ENCODE measurements at regions not wholly inside any gene's neighbourhood (a gene's known extent, or its start where the extent isn't known, plus 50 kb on each side); places are given as distances from the start of the nearest gene placed in this dataset.

DNA sequence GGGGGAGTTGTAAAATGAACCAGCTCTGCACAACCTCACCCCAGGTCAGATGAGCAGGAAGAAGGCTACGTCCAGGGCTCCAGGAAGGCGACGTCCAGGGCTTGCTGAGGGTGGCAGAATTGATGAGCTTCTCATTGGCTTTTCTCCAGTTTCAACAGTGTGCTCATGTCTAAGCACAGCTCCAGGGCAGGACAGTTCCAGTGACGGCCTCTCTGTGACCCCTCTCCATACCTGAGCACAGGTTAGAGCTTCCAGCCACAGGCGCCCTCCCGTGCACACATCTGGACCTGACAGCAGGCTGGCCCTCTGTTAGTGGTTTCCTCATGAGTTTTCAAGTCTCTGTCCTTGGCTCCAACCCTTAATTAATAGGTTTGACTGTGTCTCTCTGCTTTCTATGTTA, 327.6 kb downstream of the ZNF516 start:
- Histone ChIP-seq H3K9me3 (no peaks in the 10 kb centered on the region), H3K36me3 (no peaks in the 10 kb centered on the region), H3K4me3 (no peak overlapping the region), H3K27me3 (no peaks in the 10 kb centered on the region)
- no peak for DNase-seq

DNA sequence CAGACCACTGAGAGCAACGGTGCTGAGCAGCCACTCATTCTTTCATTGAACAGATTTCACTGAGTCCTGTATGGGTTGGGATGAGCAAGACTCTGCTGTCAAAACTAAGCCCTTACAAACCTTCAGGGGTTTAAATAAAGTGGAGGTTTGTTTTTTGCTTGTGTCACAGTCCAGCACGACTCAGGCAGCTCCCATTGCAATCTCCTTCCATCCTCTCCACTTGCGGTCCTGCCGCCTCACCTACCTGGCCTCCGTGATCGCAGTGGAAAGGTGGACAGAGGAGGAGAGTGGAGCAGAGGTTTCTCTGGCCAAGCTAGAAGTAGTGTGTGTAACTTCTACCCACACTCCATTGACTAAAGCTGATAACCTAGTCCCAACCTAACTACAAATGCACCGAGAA, 332.2 kb downstream of the ZNF516 start:
- no peaks in the 10 kb centered on the region; the same call in 1 of the 2 replicates for H3K27me3 ChIP-seq
- H3K36me3 ChIP-seq = no peaks in the 10 kb centered on the region
- no peak for DNase-seq
- no peaks in the 10 kb centered on the region for H3K9me3 ChIP-seq
- H3K4me3 ChIP-seq = no peak overlapping the region

DNA sequence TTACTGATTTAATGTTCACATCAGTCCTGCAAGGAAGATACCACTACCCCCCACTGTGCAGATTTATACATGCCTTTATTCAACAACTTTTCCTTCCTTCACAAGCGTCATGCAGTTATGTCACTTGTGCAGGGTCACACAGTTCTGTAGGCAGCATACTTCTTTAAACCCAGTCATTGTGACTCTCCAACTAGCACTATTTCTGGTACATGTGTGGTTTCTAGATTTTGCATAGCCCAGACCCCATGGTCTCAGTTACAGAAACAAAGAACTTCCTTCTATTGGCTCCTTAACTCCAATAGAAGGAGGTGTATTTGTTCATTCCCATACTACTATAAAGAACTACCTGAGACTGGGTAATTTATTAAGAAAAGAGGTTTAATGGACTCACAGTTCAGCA, 333.1 kb downstream of the ZNF516 start:
- no peaks in the 10 kb centered on the region for H3K9me3 ChIP-seq
- H3K27me3 ChIP-seq = no peaks in the 10 kb centered on the region; the same call in 1 of the 2 replicates
- no peaks in the 10 kb centered on the region for H3K36me3 ChIP-seq
- no peak for DNase-seq
- H3K4me3 ChIP-seq = no peak overlapping the region

DNA sequence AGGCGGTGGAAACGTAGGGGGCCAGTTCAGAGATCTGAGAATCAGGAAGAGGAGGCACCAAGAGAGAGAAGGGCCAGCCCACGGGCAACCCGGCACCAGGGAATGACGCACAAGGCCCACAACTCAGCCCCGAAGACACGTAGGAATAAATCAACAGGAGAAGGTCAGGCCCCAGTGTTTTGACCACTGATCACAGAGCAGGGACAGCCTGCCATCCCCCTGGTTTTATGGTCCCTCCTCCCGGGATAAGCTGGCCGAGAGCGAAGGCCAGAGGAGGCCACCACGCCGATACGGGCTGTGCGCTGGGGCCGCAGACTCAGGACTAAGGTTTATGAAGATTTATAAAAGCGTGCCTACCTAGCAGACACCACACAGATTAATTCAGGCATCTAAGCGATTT, 341.4 kb downstream of the ZNF516 start:
- Histone ChIP-seq H3K27me3 (no peaks in the 10 kb centered on the region), H3K36me3 (no peaks in the 10 kb centered on the region), H3K4me3 (no peak overlapping the region), H3K9me3 (no peaks in the 10 kb centered on the region)
- DNase-seq = no peak

DNA sequence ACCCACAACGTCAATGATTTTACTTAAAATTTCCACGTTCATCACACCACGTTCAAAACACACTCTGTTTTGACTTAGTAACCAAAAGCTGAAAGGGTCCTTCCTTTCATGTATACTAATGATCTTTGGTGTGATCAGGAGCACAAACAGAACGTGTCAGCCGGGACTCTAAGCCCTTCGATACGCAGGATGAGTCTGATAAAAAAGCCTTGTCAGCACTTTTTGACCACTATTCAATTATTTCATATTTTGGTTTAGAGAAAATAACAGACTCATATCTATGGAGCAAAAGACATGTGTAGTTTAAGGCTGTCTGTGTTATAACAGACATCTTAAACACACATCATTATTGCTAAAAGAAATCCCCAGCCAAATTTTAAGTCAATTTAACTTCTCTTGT, 345.3 kb downstream of the ZNF516 start:
- no peaks in the 10 kb centered on the region for H3K27me3 ChIP-seq
- H3K9me3 ChIP-seq = no peaks in the 10 kb centered on the region
- no peak for DNase-seq
- H3K4me3 ChIP-seq = no peak overlapping the region
- no peaks in the 10 kb centered on the region for H3K36me3 ChIP-seq

DNA sequence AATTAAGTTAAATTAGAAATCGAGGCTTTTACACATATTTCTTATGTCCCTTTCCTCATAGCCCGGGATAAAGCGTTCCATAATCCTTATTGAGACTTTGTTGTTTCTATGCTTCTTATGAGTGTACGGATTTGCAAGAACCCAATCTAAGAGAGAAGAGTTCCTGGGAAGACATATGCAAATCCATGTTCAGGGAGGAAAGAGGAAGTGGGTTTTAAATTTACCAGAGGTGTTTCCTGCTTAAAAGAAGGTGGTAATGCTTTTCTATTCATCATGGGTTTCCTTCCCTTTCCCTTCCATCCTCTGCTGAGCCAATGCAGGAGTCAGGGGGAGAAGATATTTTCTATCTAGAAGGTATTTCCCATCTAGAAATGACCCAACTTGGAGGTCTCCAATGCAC, 345.8 kb downstream of the ZNF516 start:
- H3K27me3 ChIP-seq = no peaks in the 10 kb centered on the region
- no peak for DNase-seq
- H3K4me3 ChIP-seq = no peak overlapping the region
- H3K9me3 ChIP-seq = no peaks in the 10 kb centered on the region
- no peaks in the 10 kb centered on the region for H3K36me3 ChIP-seq

DNA sequence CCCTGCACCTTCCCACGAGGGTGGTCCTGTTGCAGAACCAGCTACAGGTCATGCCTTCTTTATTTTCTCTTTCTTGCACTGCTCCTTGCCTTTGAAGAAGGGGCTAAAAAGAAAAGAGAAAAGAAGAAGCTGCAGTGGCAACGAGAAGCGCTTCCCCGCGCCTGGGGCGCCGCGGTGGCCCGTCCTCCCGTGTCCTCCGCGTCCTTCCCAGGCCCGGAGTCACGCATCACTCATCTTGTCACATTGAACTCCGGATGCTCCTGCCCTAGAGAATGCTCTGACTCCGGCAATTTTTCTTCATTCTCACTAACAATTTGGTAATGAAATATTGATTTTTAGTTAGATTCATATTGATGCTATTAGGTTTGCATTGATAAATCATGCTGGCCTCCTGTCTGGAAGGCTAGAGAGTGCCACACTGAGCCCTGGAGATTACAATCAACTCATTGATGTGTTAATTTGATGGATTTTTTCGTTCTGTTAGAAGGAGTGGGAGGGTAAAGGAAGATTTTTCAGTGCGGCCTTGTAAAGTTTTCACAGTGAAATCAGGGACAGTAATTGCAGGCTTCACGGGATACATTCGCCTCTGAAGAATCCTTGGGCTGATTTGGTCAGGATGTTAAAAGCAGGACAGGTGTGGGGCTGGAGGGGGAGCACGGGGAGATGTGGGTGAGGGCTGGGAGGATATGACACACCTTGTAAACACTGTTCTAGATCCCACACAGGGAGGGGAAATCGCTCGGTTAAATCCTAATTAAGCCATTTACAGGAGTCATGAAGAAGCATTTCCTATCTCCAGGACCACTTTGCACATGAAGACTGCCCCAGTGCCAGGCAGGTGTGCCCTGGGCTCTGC, 349.3 kb downstream of the ZNF516 start:
- DNase-seq = no peak
- Histone ChIP-seq H3K9me3 (no peaks in the 10 kb centered on the region), H3K4me3 (no peak overlapping the region), H3K36me3 (no peaks in the 10 kb centered on the region), H3K27me3 (no peaks in the 10 kb centered on the region)

DNA sequence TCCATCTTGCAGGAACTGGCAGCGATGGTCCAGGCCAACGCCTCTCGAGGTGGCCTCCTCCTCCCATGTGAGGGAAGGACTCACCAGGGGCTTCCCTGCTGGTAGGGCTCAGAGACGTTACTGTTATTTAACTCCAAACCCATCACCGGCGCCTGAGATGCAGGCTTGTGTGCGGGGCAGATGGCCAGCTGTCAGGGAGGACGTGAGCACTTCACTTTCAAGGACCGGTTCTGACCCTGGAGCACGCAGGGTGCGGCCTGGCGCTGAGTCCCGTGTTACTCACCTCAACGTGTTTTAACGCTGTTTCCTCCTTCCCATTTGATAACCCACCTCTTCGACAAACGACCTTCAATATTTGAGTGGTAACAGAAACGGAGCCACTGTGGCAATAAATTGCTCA, 350.2 kb downstream of the ZNF516 start:
- no peaks in the 10 kb centered on the region for H3K27me3 ChIP-seq
- H3K9me3 ChIP-seq = no peaks in the 10 kb centered on the region
- H3K4me3 ChIP-seq = no peak overlapping the region
- DNase-seq = no peak
- no peaks in the 10 kb centered on the region for H3K36me3 ChIP-seq

DNA sequence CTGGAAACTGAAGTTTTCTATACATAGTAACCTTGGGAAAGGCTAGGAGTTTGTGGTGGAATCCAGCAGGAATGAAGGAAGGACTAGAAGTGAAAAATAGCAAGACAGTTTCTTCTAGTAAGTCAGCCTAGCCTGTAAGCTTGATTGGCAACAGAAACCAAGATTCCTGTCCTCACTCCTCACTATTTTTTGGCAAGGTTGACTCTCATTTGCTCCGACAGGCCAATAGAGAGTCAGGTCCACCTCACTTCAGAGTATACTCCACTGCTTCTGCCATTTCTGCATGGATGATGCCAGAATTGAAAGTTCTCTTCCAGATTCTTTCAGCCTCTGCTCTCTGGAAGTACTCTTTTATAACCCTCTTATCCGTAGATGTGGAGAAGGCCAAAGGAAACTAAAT, 352.4 kb downstream of the ZNF516 start:
- no peak for DNase-seq
- Histone ChIP-seq H3K4me3 (no peak overlapping the region), H3K9me3 (no peaks in the 10 kb centered on the region), H3K27me3 (no peaks in the 10 kb centered on the region), H3K36me3 (no peaks in the 10 kb centered on the region)

DNA sequence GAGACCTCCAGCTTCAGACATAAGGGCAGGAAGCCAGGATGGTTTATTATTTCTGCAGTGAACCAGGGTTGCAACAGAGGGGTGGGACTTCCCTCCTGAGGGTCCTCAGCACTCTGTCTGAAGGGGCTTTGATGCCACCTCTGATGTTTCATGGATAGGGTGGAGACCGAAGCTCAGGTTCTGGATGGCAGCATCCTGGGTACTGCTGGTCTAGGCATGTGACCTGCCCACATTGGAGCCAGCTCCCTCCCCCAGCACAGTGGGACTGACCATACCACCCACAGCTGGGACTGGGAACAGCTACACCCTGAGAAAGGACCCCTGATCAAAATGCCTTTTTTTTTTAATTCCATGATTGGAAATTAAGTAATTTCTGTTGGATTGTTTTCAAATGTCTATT, 355.2 kb downstream of the ZNF516 start:
- H3K36me3 ChIP-seq = no peaks in the 10 kb centered on the region
- no peak for DNase-seq
- H3K9me3 ChIP-seq = no peaks in the 10 kb centered on the region
- no peaks in the 10 kb centered on the region for H3K27me3 ChIP-seq
- H3K4me3 ChIP-seq = no peak overlapping the region

DNA sequence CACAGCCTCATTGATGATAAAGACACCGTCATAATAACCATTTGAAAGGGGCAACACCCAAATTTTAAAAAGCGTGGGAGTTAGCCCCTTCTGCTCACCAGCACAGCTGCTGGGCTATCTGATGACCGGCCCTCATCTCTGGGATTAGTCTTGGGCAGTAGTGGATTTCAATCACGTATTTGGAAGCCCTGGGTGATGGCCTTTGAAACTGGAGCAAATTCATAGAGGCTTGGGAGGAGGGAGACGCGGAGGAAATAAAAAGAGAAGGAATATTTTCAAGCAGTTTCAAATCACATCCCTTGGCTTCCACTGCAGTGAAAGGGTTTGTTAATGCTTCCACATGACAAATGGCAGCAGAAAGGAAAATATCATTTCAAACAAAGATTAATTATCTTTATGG, 357.8 kb downstream of the ZNF516 start:
- Histone ChIP-seq H3K4me3 (no peak overlapping the region), H3K36me3 (no peaks in the 10 kb centered on the region), H3K9me3 (no peaks in the 10 kb centered on the region), H3K27me3 (no peaks in the 10 kb centered on the region)
- DNase-seq = no peak

DNA sequence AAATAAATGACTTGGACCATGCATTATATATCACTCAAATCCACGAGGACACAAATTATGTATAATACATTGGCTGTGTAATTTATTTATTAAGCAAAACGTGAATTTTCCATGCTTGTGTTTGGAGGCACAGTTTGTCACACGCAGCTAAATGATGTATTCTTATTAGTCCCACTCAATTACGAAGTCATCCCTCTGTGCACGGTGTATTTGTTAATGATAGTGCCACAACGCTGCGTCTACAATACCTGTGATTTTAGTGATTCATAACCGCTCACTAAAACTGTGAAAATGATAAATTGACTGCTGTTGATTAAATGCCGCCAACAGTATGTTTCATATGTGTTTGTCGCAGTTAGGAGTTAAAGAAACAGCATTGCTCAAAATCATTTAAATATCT, 358.3 kb downstream of the ZNF516 start:
- Histone ChIP-seq H3K4me3 (no peak overlapping the region), H3K27me3 (no peaks in the 10 kb centered on the region), H3K36me3 (no peaks in the 10 kb centered on the region), H3K9me3 (no peaks in the 10 kb centered on the region)
- DNase-seq = no peak

DNA sequence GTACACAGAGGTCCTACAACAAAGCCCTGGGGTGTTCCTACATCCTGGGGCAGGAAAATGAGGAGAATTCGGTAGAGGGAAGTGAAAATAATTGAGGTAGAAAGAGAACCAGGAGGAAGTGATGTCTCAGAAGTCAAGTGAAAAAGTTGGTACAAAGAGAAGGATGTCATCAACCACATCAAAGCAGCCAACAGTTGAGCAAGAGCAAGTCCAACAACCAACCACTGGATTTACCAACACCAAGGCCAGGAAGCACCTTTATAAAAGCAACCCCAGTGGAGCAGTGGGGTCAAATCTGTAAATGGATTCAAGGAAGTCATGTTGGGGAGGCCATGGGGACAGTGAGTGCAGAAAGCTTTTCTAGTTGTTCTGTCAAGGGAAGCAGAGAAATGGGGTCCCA, 360.4 kb downstream of the ZNF516 start:
- no peak for DNase-seq
- Histone ChIP-seq H3K27me3 (no peaks in the 10 kb centered on the region), H3K36me3 (no peaks in the 10 kb centered on the region), H3K4me3 (no peak overlapping the region), H3K9me3 (no peaks in the 10 kb centered on the region)

DNA sequence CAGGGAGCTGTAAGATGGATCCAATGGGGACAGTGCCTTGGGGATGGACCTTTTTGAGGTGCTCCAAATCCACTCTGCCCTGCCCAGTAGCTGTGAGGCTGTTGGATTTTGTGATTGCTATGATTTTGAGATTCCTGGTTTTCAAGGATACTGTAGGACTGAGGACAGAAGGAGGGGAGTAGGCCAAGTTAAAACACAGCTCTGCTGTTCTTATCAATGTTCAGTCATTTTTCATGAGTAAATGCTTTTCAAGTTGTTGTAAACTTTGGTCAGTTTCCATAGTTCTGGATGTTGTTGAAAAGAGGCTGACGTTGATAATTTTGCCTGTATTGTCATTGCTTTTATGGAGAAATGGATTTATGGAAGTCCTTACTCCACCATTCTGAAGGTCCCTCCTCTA, 361.2 kb downstream of the ZNF516 start:
- no peak overlapping the region for H3K4me3 ChIP-seq
- H3K27me3 ChIP-seq = no peaks in the 10 kb centered on the region
- no peaks in the 10 kb centered on the region for H3K36me3 ChIP-seq
- H3K9me3 ChIP-seq = no peaks in the 10 kb centered on the region
- no peak for DNase-seq

DNA sequence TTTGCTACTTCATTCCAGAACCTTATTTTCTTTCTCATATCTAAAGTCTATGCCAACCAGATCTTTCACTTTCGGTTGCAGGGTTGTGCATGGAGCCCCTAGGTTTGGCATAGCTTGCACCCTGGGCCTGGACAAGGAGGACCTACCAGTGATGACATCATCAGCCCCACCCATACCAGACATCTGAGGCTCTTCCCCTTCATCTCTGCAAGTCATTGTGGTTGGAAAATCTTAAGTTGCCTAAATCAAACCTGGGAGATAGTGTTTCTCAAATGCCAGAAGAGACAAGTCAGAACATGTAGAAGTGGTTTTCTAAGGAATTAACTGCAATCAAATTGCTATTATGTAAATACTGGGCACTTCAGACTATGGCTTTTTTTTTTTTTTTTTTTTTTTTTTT, 363.3 kb downstream of the ZNF516 start:
- Histone ChIP-seq H3K36me3 (no peaks in the 10 kb centered on the region), H3K27me3 (no peaks in the 10 kb centered on the region), H3K9me3 (no peaks in the 10 kb centered on the region), H3K4me3 (no peak overlapping the region)
- DNase-seq = peak; percentile 26

DNA sequence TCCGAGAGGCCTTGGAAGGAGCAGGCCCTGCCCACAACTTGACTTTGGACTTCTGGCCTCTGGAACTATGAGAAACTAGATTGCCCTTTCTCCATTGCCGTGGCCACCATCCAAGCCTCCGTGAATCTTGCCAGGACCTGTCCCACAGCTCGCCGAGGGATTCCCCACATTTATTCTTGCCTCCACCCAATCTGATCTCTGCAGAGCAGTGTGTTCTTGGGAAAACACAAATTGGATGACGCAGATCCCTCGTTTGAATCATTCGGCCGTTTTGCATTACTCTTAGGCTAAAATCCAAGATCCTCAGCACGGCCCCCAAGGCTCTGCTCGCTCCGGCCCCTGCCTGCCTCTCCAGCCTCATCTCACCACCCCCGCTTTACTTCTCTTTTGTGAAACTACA, 364.2 kb downstream of the ZNF516 start:
- H3K9me3 ChIP-seq = no peaks in the 10 kb centered on the region
- H3K4me3 ChIP-seq = no peak overlapping the region
- H3K36me3 ChIP-seq = no peaks in the 10 kb centered on the region
- H3K27me3 ChIP-seq = no peaks in the 10 kb centered on the region
- peak; percentile 9 for DNase-seq

DNA sequence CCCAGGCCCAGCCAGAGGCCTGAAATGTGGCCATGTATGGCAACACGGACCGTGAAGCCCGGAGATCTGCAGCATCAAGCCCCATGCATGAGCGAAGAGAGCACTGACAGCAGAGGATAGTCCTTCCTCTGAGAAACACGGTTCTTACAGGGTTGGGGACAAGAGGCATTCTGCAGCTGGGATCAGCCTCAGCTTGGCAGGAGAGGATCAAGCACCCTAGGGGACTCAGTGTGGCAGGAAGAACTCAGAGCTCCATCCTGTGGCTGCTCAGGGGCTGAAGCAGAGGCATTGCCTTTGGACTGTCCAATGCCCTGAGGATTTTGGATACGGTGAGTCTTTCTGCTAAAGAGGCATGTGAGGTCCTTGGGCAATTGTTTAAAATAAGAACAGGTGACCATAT, 368.7 kb downstream of the ZNF516 start:
- peak; percentile 2 for DNase-seq
- H3K36me3 ChIP-seq = no peaks in the 10 kb centered on the region
- no peak overlapping the region for H3K4me3 ChIP-seq
- no peaks in the 10 kb centered on the region for H3K27me3 ChIP-seq
- no peaks in the 10 kb centered on the region for H3K9me3 ChIP-seq

DNA sequence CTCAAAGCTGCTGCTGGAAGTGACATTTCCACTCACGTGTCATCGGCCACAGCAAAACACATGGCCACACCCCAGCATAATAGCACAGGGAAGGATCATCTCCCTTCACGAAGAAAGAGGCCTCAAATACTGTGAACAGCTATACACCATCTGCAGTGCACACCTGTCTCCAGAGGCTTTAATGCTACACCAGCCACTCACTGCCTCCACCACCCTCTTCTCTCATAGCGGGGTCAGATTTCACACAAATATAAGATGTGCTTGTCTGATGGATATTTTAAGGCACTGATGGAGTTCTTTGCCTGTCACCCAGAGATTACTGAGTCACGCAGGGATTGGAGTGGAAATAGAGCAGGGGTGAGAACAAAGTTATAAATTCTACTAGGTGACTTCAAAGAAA, 374.0 kb downstream of the ZNF516 start:
- no peak for DNase-seq
- no peak overlapping the region for H3K4me3 ChIP-seq
- H3K9me3 ChIP-seq = no peaks in the 10 kb centered on the region
- no peaks in the 10 kb centered on the region for H3K27me3 ChIP-seq
- H3K36me3 ChIP-seq = no peaks in the 10 kb centered on the region

DNA sequence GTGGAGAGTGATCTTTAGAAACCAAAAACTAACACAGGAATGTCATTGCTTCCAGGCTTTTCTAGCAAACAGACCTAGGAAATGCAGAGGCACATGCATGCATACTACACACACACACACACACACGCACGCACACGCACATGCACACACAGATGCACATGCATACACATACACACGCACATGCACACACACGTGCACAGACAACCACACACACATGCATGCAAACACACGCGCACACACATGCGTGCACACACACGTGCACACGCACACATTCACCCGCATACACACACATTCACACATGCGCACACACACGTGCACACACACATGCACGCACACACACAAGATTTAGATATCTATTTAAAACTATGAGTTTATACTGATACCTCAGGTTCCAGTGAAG, 379.5 kb downstream of the ZNF516 start:
- H3K9me3 ChIP-seq = no peaks in the 10 kb centered on the region
- no peaks in the 10 kb centered on the region for H3K27me3 ChIP-seq
- H3K36me3 ChIP-seq = no peaks in the 10 kb centered on the region
- no peak overlapping the region for H3K4me3 ChIP-seq
- DNase-seq = no peak
